Activated CD4-positive, alpha-beta T cell treated with anti-CD3 and anti-CD28 coated beads, Interleukin-2, Interleukin-4, amounts not matched to agents 100 ng/mL and 50 ng/mL, durations not matched to agents 16 hours and 8 hours (primary cell): ENCODE measurements at regions not wholly inside any gene's neighbourhood (a gene's known extent, or its start where the extent isn't known, plus 50 kb on each side); places are given as distances from the start of the nearest gene placed in this dataset.

Experiments
- DNase-seq: peaks from one replicate; pipeline ENCODE4 v3.0.0-alpha.2; 2020; ENCODE audit warnings: low spot score

DNA sequence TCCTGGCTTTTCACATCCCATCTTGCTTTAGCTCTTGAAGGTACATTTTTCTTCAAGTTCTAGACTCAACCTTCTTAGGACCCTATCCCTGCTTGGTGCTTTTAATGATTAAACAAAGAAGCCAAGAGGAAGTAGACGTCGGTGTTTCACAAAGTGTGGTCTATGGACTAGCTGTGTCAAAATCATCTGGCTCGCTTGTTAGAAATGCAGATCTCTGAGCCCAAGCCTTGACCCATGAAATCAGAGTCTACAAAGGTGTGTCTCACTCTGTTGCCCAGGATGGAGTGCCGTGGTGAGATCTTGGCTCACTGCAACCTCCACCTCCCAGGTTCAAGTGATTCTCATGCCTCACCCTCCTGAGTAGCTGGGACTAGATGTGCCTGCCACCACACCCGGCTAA is 295.5 kb upstream of the KAZN start:
- no peak for DNase-seq

DNA sequence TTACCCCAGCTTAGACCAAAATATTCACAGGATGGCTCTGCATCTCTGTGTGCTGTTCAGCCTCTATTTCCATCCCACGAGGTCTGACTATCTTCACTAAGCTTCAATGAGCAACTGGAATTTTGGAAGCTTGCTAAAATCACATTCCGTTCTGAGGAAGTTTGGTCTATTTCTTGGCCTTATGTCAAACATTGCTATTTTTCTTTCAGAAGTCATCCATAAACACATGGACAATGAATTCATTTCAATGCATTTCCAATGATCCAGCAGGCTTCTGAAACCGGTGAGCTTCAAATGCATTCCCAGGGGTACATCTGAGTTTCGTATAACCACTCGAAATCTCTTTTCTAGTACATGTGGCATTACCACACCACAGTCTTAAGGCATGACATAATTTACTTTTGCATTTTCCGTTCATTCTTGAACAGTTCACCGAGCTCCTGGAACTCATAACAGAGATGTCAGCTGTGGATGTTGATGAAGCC is 294.1 kb upstream of the KAZN start:
- DNase-seq, result no peak

DNA sequence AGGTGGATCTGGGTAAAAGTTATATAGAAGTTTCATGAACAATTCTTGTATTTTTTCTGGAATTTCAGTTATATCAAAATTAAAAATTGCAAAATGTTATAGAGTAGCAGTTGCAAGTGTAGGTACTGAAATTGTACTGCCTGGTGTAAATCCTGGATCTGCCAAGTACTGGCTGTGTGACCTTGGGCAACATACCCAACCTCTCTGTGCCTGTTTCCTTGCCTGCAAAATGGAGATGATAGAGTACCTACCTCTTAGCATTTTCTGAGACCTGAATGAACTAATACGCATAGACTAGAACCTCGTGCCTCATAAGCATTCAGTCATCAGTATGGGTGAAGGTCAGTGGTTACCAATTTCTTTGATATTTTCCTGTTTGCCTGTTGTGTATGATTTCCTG is 290.0 kb upstream of the KAZN start:
- DNase-seq, result no peak

DNA sequence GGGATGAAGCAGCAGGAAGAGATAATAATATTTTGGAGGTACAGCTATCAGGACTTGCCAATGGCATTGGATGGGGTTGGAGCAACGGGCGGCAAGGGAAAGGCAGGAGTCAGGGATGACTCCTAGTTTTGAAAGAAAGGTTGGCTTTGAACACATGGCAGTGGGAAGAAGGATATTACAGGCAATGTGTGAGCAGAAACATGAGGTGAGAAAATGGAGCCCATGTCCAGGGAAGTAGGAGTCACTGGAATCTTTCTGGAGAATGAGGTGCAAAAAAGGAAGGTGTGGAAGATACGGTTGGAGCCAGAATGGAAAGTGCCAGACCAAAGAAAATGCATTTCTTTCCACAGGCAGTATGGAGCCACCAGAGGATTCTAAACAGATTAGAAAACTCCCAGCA is 288.5 kb upstream of the KAZN start:
- no peak for DNase-seq

DNA sequence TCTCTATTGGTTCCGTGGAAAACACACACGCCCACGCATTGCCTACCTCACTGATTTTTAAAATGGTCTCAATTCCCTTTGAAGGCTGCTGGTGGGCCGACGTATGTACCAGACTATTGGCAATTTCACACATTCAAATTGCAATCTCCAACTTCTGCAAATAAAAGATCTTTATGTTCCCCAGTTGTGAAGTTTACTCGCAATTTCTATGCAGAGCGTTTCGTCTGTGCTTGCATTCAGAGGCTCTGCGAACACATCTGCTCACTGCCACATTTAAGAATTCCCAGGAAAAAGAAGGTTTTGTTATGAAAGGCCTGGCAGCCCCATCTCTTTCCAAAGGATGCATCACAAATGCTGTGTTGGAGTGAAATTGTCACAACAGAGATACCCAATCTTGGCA is 288.0 kb upstream of the KAZN start:
- DNase-seq, result no peak

DNA sequence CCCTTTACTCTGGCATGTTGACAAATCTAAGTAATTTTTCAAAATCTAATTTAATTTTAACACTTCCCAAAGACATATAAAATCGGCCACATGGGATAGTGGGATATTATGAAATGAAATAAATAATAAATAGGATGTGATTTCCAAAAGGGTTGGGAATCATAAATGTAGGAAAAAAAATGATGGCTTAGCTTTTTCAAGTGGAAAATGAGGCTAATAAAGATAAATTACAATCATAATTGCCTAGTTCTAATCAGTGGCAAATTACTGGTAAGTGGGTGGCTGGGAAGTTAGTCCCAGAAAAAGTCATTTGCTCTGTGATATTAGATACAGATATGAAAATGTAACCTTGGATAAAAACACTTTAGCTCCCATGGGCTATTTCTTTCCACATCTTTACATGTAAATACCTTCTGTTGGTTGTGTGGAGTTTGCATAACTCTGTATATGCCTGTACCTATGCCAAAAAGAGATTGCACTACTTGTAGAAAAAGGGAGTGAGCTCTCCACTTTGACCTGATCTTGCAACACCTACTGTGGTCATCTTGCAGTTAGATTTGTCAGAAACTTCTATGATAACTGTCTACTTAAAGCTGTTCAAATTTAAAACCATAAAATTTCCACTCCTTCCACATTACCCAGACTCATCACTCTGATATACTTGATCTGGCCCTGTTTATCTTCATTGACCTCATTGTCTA is 284.6 kb upstream of the KAZN start:
- no peak for DNase-seq

DNA sequence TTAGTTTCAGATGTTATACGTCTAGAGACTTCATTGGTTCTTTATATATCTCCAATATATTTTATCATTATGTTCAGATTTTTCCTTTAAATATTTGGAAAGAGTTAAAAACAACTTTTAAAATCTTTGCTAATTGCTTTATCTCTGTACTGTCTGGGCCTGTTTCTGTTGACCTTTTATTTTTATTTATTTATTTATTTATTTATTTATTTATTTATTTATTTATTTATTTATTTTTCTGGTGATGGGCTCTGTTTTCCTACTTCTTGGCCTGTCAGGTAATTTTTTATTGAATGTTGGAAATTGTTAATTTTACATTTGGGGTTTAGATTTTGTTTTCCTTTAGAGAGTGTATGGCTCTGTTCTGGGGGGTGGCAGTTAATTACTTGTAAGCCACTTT is 279.7 kb upstream of the KAZN start:
- no peak for DNase-seq

DNA sequence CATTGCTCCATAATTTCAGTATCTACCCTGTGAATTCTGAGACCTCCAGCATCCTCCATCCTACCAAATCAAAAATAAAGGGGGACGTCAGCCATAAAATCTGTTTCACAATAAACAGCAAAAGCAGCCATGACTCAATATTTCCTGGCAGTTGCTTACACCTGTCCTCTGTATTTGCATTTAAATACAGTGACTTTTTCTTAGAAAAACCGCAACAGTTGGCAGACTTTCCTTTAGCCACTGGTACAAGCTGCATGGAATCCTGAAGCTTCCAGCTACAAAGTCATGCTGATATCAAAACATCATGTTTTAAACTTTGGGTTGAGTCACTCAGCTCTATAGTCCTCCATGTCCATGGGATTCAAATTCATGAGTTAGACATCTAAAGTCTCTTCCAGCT is 278.0 kb upstream of the KAZN start:
- no peak for DNase-seq

DNA sequence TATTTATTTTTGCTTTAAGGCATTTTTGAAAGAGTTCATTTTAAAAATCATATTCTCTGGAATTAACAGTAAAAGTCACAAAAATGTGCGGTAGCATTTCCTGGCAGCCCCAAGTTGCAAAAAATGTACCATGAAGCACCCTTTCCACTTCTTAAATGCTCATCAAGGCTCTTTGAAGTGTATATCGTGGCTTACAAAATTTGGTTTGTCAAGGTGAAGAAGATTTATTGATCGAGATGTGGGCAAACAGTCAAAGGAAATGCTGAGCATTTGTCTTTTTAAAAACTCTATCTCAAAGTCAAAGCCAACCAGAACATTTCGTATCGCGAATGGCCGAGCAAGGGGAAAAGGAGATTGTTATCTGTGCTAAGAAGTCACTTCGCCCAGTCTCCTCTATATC is 277.5 kb upstream of the KAZN start:
- DNase-seq, result no peak

DNA sequence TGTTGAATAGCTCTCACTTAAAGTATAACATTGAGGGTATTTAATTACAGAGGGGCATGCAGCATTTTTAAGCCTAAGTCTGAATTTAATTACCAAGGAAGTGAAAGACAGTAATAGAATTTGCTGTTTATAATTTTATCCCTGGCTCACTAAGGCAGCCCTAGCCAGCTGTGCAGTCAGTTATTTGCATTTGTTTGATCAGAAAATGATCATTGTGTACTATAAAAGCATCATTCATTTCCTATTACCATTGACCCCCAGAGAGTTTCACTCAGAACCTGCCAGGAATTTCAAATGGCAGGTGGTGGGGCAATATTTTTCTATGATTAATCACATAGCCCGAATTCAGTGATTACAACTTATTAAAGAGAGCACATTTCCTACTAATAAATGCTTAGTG is 277.1 kb upstream of the KAZN start:
- no peak for DNase-seq

DNA sequence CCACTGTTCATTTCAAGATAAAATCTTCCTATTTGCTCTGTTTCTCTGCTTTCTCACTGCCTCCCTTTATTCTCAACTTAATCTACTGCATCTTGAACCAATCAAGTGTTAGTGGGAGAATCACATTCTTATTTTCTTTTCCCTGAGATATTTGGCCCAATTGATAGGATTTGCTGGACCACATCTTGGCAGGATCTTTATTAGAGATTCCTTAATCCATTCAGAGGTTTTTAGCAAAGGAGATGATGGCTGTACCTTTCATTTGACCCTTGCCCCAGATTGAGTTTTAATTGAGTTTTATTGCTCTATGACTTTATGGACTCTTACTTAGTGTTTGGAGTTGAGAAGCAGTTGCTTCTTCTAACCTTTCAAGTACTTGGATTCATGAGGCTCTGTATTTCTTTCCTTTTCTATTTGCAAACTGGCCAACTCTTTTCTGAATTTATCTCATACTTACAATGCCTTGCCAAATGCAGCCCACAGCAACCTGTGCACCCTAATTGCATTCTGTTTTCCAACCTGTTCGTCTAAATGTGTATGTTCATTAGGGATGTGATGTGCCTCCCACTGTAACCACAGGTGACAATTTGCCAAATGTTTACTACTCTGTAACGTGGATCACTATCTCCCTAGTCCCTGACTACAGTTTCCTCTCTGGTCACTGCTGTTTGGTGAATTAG is 274.8 kb upstream of the KAZN start:
- no peak for DNase-seq

DNA sequence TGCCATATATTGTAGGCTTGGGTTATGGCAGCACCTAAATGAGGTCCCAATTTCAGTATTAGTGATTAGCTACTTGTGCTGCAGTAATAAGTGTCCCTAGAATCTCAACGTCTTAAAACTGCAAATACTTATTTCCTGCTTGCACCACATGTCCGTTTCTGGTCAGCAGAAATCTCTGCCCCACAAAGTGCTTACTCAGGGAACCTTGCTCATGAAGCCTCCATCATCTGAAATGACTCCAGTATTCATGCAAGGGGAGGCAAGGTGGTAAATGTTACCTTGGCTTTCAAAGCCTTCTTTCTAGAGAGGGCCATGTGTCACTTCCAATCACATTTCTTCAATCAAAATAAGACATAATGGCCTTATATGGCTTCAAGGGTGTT is 274.2 kb upstream of the KAZN start:
- no peak for DNase-seq

DNA sequence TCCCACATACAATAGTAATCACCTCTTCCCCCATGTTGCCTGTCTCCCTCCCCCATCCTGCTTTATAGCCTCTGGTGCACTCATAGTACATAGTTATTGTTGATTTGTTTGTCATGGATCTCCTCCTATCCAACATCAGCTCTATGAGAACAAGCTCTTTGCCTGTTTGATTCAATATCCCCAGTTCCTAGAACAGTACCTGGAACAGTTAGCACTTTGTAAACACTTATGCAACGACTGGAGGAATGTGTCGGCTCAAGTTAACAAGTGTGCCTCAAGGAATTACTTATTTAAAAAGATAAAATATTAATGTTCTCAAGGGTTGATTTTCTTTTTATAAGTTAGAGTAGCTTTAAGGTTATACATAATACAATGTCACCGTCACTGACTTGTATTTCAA is 271.6 kb upstream of the KAZN start:
- DNase-seq, result no peak

DNA sequence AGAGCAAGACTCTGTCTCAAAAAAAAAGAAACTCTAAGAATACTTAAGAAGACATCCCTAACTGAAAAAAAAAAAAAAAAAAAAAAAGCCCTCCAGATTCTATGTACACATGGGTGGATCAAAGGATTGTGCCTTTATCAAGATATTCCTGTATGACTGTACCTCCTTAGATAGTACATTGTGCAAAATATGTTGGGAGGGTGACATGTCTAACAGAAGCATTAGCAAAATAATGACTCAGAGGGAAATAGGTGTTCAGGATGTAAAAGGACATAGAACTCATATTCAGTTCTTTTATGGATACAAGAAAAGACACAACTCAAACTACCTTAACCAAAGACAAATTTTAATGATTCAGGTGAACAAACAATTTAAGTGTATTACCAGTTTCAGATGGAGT is 269.8 kb upstream of the KAZN start:
- DNase-seq, result no peak

DNA sequence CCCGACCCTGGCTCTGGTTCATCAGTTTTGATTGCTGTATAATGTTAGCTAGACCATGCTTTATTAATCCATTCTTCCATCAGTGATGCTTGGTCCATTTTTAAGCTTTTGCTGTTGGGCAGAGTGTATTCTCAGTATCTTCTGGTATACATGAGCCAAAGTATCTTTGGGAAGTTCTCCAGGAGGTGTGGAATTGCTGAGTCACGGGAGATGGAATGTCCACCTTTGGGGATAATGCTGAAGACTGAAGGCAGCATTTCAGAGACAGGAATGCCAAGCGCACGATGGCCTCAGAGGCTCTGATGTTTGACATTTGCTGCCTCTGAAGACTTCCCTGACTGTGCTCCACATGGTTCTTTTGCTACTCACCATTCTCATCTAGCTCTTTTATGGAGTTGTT is 266.3 kb upstream of the KAZN start:
- no peak for DNase-seq

DNA sequence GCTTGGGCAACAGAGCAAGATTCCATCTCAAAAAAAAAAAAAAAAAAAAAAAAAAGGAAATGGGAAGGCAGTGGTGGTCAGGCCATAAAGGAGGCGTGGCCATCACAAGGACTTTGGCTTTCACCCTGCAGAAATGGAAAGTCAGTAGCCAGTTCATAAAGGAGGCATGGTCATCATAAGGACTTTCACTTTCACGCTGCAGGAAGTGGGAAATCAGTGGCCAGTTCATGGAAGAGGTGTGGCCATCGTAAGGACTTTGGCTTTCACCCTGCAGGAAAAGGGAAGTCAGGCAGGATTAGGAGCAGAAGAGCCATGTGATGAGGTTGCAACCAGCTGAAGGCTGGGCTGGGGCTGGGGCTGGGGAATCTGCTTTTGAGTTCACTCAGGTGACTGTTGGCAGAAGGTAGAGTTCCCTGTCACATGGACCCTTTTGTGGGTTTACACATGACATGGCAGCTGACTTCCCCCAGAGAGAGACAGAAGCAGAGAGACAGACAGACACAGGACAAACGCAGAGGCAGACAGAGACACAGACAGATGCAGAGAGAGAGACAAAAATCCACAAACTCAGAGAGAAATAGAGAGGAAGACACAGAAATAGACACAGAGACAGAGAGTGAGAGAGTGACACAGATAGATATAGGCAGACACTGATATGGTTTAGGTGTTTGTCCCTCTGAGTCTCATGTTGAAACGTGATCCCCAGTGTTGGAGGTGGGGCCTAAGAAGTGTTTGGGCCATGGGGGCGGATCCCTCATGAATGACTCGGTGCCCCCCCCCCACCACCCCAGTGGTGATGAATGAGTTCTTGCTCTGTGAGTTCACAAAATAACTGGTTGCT is 263.9 kb upstream of the KAZN start:
- no peak for DNase-seq

DNA sequence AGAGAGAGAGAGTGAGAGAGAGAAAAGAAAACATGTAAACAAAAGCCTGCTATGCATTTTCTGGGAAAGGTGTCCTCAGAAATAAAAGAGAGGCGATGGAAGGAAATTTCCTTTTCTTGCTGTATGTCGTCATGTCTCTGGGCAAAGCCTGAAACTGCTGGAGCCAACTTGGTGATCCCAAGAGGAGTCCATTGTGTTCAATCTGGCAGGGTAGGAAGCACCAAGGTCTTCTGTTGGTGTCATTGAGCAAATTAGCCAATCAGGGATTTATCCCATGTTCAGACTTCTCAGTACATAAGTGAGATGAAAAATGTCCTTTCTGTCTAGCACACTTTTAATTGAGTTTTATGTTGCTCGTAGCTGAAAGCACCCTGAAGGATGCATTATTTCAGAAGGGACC is 260.0 kb upstream of the KAZN start:
- no peak for DNase-seq

DNA sequence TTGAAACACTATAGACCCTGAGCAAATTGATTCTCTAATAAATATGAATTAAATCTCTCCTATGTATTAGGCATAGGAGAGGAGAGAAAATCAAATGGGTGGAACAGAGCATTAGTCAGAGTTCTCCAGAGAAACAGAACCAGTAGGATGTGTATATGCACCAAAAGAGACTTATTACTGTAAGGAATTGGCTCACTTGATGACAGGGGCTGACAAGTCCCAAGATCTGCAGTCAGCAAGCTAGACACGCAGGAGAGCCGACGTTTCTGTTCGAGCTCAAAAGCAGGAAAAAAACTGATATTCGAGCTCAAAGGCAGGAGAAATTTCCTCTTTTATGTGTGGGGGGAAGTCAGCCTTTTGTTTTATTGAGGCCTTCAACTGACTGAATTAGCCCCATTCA is 259.2 kb upstream of the KAZN start:
- DNase-seq, result no peak

DNA sequence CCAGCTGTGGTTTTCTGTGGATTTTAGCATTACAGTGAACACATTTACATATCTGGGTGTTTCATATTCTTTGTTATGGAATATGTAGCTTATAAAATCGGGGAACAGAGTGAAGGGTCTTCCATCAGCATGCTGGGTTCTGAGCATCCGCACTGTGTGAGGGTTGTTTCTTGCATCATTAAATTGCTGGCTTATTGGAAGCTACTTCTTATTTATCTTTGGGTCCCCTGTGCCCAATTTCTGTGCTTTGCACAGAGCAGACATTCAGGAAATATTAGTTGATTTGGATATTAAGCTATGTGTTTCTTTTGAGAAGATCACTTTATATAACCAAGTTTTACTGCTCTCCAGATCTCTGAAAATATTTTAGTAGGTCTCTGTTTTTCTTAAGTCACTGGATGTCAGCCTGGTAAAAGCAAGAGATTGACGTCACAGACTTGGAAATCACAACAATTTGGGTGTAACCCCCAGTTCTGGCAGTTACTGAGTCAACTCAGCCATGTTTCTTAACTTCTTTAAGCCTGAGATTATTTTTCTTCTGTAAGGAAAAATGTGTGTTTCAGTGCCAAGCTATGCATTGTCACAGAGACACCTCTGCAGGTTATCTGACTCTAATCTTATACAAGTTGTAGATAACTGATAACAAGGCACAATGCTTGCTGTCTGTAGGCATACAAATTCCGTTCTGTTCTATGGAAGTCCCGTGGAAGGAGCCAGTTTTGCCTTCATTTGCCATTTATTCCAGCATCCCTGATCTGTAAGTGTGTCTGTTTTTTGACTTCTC is 258.3 kb upstream of the KAZN start:
- no peak for DNase-seq

DNA sequence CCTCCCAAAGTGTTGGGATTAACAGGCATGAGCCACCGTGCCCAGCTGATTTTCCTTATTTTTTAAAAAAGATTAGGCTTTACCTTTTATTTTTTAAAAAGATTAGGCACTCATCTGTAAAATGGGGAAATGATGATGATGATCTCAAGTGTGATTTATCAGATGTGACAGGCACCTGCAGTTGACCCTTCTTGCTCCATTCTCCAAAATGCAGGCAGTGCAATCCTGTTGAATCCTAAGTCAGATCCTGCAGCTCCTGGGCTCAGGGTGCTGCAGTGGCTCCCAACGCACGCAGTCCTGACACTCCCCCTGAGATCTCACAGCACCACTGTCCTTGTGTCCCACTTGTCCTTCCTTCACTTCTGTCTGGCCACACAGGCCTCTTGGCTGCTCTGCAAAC is 257.3 kb upstream of the KAZN start:
- no peak for DNase-seq

DNA sequence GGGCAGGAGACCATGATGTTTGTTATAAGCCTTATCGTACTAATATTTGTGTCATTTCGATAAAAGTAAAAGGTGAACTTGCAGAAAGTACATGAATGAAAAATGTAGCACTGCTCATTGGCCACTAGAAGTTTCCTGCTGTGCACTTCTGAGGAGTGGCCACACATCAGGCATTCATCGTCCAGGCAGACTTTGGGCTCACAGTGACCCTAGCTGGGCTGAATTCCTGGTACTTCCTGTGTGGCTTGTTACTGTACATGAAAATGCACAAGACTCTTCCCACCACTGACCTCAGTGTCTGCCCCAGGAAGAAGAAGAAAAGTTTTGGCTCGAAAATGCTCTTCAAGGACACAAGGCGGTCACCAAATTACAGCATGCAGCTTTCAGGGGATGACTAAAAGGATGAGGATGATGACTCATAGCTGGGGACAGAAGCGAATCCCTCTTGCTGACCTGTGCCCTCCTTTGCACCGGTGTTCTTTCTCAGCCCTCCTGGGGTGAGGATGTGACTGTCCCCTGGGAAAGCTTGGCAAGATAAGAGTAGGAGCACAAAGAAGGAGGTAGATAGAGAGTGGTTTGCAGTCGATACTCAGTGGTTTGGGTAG is 252.4 kb upstream of the KAZN start:
- DNase-seq, result no peak

DNA sequence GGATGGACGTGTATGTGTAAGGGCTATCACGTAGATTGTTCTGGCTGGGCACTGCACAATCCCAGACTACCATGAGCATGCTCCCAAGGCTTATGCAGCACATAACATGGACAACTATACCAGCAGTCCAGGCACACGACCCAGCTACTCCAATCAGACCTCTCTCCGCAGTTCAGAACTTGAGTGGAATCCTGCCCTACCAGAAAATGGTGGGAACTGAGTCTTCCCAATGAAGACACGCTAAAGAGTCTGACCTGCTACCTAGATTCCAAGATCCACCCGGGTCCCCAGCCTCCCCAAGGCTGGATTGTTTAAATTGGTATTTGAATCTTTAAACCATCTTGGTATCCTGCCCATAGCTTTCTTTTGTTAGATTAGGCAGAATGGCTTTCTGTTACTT is 251.3 kb upstream of the KAZN start:
- no peak for DNase-seq
